ENCODE measurements at regions not wholly inside any gene's neighbourhood (a gene's known extent, or its start where the extent isn't known, plus 50 kb on each side); places are given as distances from the start of the nearest gene placed in this dataset.
A peak's percentile ranks its signal among the peaks of the same experiment; 100 is the strongest.

DNA sequence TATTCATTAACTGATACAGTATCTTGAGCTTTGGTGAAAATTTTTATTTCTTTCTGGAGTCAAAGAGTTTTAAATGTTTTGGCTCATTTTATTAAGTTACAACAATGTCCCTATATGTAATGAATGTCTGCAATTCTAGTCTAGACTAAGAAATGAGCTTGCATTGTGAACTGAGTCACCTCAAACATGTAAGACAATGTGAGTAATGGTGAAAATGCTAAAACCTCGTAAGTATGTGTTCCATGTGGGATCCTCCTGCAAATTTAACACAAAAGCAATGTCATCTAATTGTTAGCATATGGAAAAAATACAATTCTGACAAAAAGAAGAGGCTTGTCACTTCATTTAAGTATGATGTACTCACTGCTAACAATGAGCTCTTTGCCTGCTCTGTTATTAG lies 480.5 kb upstream of the FSTL5 start:
- DNase-seq (ENCODE audit: low read depth in 2 of 2), result no peak

DNA sequence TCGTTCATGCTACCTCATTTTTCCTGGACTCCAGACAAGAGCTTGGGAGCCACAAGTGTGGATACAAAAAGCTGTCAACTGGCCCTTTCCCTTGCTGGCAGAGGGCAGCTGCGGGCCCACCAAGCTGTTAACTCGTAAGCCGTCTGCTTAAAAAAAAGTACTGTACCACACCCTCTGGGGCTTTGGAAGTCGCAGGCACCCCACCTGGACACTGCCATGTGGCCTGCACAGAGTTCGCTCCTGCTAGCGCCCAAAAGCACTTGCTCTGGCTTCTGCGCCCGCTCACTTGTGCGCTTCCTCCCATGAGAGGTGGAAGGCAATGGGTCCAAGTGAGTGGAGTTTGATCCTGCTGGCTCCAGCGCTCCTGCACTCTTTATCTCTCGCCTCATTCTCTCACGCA lies 476.4 kb upstream of the FSTL5 start:
- DNase-seq (ENCODE audit: low read depth in 2 of 2), result no peak

DNA sequence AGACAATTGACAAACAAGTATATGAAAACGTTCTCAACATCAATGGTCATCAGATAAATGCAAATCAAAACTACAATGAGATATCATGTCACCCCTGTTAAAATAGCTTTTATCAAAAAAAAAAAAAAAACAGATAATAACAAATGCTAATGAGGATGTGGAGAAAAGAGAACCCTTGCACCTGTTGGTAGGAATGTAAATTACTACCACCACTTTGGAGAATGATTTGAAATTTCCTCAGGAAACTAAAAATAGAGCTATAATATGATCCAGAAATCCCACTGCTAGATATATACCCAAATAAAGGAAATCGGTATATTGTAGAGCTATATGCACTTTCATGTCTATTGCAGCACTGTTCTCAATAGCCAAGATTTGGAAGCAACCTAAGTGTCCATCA lies 470.6 kb upstream of the FSTL5 start:
- no peak for DNase-seq (ENCODE audit: low read depth in 2 of 2)

- no peak for DNase-seq (ENCODE audit: low read depth in 2 of 2)
These were observed 458.9 kb upstream of the FSTL5 start for GRCh38 chr4:162622664-162623063.

DNA sequence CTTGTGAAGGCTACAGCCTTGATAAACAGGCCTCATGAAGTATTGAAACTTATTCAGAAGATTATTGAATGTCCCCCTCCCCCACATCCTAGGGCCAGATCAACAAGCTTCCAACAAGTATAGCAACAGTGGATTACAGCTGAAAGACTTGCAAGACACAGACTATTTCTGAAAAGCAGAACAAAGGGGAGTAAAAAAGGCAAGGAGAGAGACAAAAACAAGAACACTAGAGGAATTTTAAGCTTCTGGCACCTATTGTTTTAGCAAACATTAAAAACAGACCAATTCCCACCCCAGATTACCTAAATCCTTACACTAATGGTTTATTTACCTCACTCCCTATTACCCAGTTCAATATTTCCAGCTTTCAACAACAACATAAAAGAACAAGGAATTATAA lies 446.3 kb upstream of the FSTL5 start:
- DNase-seq (ENCODE audit: low read depth in 2 of 2), result no peak

GRCh38 chr4:162586266-162586665 lies 422.5 kb upstream of the FSTL5 start:
- DNase-seq (ENCODE audit: low read depth in 2 of 2), result no peak

DNA sequence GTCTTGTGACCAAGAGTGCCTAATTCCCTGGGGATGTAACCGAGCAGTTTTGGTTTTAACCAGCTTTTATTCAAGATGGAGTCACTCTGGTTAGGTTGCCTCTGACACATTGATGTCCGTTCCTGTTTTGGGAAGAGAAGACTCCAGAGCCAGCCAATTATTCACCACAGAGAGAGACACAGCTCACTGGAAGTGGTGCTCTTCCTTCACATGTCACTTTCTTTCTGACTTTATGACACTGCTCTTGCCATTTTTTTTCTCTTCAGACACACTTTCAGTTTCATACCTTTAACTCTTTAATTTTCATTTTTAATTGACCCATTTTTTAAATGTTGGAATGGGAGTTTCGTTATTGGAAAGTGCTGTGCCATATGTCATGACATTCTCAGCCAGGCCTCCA lies 418.4 kb upstream of the FSTL5 start:
- DNase-seq (ENCODE audit: low read depth in 2 of 2), result no peak

DNA sequence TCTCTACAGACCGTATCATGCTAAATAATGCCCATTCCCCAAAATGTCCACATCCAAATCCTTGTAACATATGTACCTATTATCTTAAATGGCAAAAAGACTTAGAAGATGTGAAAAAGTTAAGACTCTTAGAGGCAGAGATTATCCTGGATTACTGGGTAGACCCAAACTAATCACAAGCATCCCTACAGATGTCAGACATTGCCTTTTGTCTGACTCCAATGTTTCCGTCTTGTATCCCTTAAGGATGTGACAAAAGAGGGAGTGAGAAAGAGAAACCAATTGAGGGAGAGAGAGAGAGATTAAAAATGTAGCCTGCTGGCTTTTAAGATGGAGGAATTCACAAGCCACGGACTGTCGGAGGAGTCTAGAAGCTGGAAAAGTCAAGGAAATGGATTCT lies 401.9 kb upstream of the FSTL5 start:
- no peak for DNase-seq (ENCODE audit: low read depth in 2 of 2)

- DNase-seq (ENCODE audit: low read depth in 2 of 2), result no peak
These were observed 396.3 kb upstream of the FSTL5 start for GRCh38 chr4:162560073-162560472.

DNA sequence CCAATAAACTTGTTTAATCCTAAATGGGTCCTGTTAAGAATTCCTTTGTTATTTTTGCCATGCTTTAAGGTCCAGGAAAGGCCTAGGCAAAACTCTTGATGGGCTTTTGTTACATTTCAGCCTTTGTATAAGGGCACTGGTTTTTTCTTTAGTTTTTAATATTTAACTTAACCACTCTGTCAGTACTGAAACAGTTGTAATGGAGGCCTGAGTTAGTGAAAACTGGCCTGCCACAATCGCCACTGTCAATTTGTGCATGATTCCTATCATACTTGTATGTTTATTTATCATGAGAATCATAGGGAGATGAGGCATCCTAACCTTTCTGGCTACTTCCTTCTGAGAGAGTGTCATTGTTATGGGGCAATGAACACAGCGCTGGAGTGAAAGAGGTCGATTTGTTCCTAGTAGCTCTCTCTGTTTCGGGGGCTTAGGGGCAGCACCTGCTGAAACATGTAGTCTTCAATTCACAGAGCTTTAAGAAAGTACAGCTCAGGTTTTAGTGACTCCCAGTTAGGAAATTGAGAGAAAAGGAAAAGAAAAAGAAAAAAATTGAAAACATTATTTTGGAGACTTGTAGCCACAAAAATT lies 393.8 kb upstream of the FSTL5 start:
- DNase-seq (ENCODE audit: low read depth in 2 of 2), result no peak

- no peak for DNase-seq (ENCODE audit: low read depth in 2 of 2)
These were observed 371.3 kb upstream of the FSTL5 start for GRCh38 chr4:162535121-162535520.

GRCh38 chr4:162523171-162523570 lies 359.4 kb upstream of the FSTL5 start:
- DNase-seq (ENCODE audit: low read depth in 2 of 2), result no peak

DNA sequence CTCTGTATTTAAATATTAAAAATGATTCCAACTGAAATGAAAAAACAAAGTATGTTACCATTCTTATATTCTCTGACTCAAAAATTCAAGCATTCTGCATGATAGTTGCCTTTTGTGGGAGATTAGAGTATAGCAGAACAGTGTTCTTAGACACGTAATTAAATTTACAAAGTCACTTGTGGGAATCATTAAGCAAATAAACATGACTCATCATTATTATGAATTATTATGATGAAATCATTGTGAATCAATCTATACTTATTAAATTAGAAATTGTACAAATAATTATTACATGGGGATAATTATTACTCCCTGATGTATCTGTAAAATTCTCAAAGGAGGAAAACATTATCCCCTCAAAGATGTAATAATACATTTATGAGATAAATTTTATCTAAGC lies 358.9 kb upstream of the FSTL5 start:
- no peak for DNase-seq (ENCODE audit: low read depth in 2 of 2)

- DNase-seq (ENCODE audit: low read depth in 2 of 2), result no peak
These were observed 347.1 kb upstream of the FSTL5 start for GRCh38 chr4:162510937-162511336.

DNA sequence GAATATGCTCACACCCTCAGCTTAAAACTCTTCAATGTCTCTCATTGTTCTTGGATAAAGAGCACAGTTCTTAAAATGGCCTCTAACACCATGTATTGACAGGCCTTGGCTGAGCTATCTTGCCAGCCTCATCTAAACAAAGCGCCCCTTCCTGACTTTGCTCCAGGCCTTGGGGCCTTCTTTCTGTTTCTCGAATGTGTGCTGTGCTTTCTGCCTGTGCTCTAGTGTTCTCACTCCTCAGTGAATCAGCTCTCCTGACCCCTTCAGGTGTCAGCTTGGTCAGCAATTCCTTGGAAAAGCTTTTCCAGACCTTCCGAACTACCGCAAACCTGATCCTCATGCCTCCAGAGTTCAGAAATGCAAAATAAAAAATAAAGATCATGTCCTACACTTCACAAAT lies 346.3 kb upstream of the FSTL5 start:
- no peak for DNase-seq (ENCODE audit: low read depth in 2 of 2)

- DNase-seq (ENCODE audit: low read depth in 2 of 2), result no peak
These were observed 345.5 kb upstream of the FSTL5 start for GRCh38 chr4:162509333-162509732.

GRCh38 chr4:162506253-162506652 lies 342.5 kb upstream of the FSTL5 start:
- DNase-seq (ENCODE audit: low read depth in 2 of 2), result no peak

DNA sequence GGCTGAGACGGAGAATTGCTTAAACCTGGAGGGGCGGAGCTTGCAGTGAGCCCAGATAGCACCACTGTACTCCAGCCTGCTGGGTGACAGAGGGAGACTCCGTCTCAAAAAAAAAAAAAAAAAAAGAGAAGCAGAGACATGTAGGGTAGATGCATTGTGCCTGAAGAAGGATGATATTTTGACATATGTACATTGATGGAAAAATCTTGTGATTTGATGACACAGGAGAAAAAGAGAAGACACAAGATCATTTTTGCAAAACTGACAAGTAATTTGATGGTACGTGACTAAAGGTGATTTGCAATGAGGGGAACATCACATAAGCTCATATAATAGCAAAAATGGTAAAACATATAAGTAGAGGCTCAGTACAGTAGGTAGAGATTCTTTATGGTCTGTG lies 340.1 kb upstream of the FSTL5 start:
- no peak for DNase-seq (ENCODE audit: low read depth in 2 of 2)

GRCh38 chr4:162502109-162502508 lies 338.3 kb upstream of the FSTL5 start:
- no peak for DNase-seq (ENCODE audit: low read depth in 2 of 2)

DNA sequence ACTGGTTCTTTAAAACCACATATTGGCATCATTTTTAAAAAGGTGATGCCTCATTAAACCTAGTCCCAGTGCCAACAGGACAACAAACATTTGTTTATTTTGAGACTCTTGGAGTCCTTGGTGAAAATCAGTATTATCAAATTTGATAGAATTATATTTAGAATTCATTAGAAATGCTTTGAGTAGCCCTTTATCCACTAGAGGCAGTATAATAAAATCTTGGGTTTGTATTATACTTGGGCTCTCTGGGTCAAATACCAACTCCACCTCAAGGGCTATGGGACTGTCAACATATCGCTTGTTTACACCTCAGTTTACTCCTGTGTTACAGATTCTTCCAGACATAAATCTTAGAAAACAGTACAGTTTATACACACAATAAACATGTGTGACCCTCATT lies 335.7 kb upstream of the FSTL5 start:
- no peak for DNase-seq (ENCODE audit: low read depth in 2 of 2)

DNA sequence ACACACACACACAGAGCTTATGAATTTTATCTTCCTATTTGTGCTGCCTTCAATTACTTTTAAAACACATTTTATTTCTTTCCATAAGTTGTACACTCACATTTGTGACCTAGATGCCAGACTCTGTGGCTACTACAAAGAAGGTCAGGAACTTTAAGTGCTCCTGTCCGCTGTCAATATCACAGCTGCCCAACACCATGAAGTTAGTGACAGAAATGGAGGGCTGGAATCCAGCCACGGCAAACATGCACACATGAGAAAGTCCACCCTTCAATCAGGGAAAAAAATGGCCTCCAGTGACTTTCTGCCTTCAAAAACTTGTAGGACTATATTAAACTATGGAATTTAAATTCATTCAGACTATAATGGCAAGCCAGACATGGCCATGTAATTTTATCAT lies 334.4 kb upstream of the FSTL5 start:
- DNase-seq (ENCODE audit: low read depth in 2 of 2), result no peak

DNA sequence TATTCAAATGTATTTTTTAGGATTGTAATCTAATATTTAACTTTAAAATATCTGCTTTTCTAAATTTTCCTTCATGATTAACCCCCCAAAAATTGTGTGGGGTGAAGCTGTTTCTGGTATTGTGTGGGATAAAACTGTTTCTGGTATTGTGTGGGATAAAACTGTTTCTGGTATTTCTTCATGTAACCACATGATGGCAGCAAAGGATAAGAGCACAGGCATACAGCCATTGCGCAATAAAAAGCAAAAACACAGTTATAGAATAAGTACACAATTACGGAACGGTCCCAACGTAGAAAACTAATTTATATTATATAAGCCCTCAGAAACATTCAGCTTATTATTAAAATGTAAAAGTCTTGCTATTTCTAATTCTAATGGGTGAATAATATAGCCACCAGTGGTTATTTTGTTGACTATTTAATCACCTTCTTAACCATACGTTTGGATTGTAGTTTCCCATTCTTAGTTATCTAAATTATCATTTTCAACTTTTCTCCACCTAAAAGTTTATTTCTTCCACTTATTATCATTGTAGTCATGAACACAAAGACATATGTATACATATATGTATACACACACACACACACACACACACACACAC lies 333.9 kb upstream of the FSTL5 start:
- peak; percentile 26 to 42 for DNase-seq (ENCODE audit: low read depth in 2 of 2)

DNA sequence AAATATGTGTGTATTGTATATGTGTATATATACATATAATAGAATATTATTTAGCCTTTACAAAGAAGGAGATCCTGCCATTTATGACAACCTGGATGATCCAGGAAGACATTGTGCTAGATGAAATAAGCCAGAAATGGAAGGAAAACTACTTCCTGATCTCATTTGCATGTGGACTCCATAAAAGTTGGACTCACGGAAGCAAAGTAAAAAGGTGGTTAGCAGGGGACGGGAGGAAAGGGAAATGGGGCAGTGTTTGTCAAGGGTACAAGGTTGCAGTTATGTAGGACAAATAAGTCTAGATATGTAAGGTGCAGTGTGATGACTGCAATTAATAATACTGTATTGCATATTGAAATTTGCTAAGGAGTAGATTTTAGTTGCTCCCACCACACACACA lies 331.1 kb upstream of the FSTL5 start:
- DNase-seq (ENCODE audit: low read depth in 2 of 2), result no peak

- DNase-seq (ENCODE audit: low read depth in 2 of 2), result no peak
These were observed 321.7 kb upstream of the FSTL5 start for GRCh38 chr4:162485486-162485885.

Measured in dermis microvascular lymphatic vessel endothelial cell (primary cell).